ENCODE measurements at regions not wholly inside any gene's neighbourhood (a gene's known extent, or its start where the extent isn't known, plus 50 kb on each side); places are given as distances from the start of the nearest gene placed in this dataset.

DNA sequence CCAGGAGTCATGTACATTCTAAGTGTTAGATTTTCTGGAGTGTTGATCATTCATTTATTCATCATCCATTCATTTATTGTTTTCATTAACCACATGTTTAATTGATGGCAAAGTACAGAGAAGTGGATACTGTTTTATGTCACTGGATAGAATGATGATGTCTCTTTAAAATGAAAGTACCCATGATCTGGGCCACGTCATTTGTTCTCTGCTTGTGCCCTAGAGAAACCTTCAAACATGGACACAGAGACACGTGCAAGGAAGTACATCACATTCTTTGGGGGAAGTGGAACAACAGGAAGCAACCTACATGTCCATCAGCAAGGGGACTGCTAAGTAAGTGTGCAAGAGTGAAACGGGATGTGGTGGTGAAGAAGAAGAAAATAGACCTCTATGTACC, 75.8 kb upstream of the TSHZ2 start:
- TF ChIP-seq, protein P1, sequence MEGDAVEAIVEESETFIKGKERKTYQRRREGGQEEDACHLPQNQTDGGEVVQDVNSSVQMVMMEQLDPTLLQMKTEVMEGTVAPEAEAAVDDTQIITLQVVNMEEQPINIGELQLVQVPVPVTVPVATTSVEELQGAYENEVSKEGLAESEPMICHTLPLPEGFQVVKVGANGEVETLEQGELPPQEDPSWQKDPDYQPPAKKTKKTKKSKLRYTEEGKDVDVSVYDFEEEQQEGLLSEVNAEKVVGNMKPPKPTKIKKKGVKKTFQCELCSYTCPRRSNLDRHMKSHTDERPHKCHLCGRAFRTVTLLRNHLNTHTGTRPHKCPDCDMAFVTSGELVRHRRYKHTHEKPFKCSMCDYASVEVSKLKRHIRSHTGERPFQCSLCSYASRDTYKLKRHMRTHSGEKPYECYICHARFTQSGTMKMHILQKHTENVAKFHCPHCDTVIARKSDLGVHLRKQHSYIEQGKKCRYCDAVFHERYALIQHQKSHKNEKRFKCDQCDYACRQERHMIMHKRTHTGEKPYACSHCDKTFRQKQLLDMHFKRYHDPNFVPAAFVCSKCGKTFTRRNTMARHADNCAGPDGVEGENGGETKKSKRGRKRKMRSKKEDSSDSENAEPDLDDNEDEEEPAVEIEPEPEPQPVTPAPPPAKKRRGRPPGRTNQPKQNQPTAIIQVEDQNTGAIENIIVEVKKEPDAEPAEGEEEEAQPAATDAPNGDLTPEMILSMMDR (conservative IDR thresholded peaks at IDR 0.05 in 1 of 2, IDR thresholded peaks at IDR 0.05 in 1 of 2; ENCODE audit: low read depth in 1 of 2, low read length in 2 of 2) = no peak
- no peak for TF ChIP-seq EZH2 (IDR thresholded peaks at IDR 0.05; ENCODE audit: low read length, missing control alignments)
